ENCODE measurements at regions not wholly inside any gene's neighbourhood (a gene's known extent, or its start where the extent isn't known, plus 50 kb on each side); places are given as distances from the start of the nearest gene placed in this dataset.
A peak's percentile ranks its signal among the peaks of the same experiment; 100 is the strongest.

DNA sequence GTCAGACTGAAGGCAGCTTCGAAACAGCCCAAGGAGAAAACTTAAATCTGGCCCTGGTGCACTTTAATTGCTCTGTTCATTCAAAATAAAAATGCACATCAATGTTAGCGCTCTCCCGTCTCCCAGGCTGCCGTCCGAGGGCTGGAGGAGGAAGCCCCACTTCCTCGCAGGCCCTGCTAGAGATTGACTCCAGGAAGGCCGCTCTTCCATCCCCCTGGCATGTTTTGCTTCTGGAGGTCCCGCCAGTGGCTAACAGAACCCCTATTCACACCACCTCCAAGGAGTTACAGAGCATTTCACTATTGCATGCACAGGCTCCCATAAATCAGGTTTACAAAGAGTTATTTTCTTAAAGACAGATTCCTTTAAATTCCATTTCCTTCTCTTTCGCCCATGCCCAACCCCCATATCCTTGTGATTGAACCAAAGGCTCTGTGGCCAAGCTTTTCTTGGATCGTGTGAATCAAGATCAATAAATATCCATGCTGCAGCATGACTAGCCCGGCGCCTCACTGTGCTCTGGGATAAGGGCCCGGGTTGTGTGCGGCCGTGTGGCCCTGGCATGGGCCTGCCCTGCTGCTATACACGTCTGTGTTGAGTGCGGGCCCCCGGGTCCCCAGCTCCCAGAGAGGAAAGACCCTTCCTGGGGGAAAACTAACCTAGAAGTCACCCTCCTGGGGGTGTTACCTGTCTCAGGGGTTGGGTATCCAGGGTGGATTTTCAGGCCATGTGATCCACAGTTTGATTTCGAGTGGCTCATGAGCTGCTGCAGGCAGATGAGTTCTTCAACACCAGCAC is 118.7 kb upstream of the GDF10 start:
- DNase-seq (ENCODE audit: low read depth, low spot score): no peak
- FAIRE-seq: no peak
- no peaks in the 10 kb centered on the region for H3K9me3 ChIP-seq (ENCODE audit: control insufficient read depth, low read depth, low read length)
- no peaks in the 10 kb centered on the region for H3K79me2 ChIP-seq (ENCODE audit: control insufficient read depth, insufficient read depth, low read length)
- H3K4me2 ChIP-seq (ENCODE audit: control insufficient read depth, extremely low read depth, insufficient read depth, low read depth, low read length): no peak overlapping the region
- peaks cover 3% of the 10 kb centered on the region for H3K9me1 ChIP-seq (ENCODE audit: control insufficient read depth, extremely low read depth, insufficient read depth, low read length)
- no peak for TF ChIP-seq EZH2 (IDR thresholded peaks at IDR 0.05; ENCODE audit: low read length)
- TF ChIP-seq, protein P1, sequence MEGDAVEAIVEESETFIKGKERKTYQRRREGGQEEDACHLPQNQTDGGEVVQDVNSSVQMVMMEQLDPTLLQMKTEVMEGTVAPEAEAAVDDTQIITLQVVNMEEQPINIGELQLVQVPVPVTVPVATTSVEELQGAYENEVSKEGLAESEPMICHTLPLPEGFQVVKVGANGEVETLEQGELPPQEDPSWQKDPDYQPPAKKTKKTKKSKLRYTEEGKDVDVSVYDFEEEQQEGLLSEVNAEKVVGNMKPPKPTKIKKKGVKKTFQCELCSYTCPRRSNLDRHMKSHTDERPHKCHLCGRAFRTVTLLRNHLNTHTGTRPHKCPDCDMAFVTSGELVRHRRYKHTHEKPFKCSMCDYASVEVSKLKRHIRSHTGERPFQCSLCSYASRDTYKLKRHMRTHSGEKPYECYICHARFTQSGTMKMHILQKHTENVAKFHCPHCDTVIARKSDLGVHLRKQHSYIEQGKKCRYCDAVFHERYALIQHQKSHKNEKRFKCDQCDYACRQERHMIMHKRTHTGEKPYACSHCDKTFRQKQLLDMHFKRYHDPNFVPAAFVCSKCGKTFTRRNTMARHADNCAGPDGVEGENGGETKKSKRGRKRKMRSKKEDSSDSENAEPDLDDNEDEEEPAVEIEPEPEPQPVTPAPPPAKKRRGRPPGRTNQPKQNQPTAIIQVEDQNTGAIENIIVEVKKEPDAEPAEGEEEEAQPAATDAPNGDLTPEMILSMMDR (optimal IDR thresholded peaks at IDR 0.05 in 1 of 3, IDR thresholded peaks at IDR 0.05 in 1 of 3, conservative IDR thresholded peaks at IDR 0.05 in 1 of 3; ENCODE audit: extremely low read depth in 1 of 3, insufficient read depth in 2 of 3, low read length in 3 of 3): no peak
- H4K20me1 ChIP-seq (ENCODE audit: control insufficient read depth, extremely low read depth, insufficient read depth, low read length): no peaks in the 10 kb centered on the region
- no peak overlapping the region for H3K27ac ChIP-seq (ENCODE audit: control insufficient read depth, insufficient read depth, low read length)
- peaks cover 11% of the 10 kb centered on the region for H3K27me3 ChIP-seq (ENCODE audit: control insufficient read depth, extremely low read depth, insufficient read depth, low read length)
- H3K9ac ChIP-seq (ENCODE audit: control insufficient read depth, extremely low read depth, insufficient read depth, low read length): no peak overlapping the region
- no peak overlapping the region for H2AFZ ChIP-seq (ENCODE audit: control insufficient read depth, low read length)
- H3K4me3 ChIP-seq (ENCODE audit: control insufficient read depth in 2 of 3, extremely low read depth in 1 of 3, insufficient read depth in 2 of 3, low read depth in 1 of 3, low read length in 3 of 3): no peak overlapping the region
- H3K36me3 ChIP-seq (ENCODE audit: control insufficient read depth in 2 of 2, extremely low read depth in 1 of 2, insufficient read depth in 2 of 2, low read length in 2 of 2): no peaks in the 10 kb centered on the region
- H3K4me1 ChIP-seq (ENCODE audit: control insufficient read depth, extremely low read depth, insufficient read depth, low read length): peaks cover 16% of the 10 kb centered on the region
- dilution Hi-C loops (cut with MboI; ENCODE audit: extremely low pct_ligation_motif_present, low sequenced_read_pairs): no loop called here

DNA sequence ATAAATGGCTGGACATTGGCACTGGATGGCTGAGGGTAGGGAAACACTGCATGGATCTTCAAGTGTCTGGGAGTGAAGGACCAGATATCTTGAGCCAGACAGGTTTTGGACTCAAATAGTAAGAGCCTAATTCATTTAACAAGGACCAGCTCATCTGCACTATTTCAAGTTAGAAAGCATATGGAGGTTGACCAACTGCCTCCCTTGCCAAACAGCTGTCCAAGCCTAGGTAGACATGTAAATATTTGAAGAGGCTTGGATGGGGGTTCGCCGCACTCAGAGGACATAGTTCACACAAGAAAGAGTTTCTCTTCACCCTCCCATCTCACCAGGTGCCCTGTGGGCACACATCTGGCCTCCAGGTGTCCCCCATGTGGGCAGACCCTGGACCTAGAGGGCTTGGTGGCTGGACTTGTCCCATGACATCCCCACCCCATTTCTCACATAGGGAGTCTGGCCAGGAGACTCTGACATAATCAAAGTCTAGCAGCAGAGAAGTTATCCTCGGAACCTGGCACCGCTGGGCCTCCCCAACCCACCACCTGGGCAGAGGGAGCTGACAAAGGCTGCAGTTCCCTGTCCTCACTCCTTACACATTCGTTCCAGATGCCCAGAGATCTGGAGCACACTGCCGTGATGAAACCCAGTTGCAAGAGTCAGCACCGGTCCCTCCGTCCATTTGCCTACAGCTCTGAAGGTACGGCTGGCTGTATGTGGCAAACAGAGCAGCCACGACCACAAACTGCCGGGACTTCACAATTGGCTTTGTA is 116.9 kb upstream of the GDF10 start:
- H3K4me3 ChIP-seq (ENCODE audit: control insufficient read depth in 2 of 3, extremely low read depth in 1 of 3, insufficient read depth in 2 of 3, low read depth in 1 of 3, low read length in 3 of 3): peak overlapping the region in 1 of 3 experiments; percentile 47
- H3K27ac ChIP-seq (ENCODE audit: control insufficient read depth, insufficient read depth, low read length): peak overlapping the region; percentile 76
- no peaks in the 10 kb centered on the region for H3K9me1 ChIP-seq (ENCODE audit: control insufficient read depth, extremely low read depth, insufficient read depth, low read length)
- peak overlapping the region; percentile 93 for H2AFZ ChIP-seq (ENCODE audit: control insufficient read depth, low read length)
- FAIRE-seq: no peak
- H3K27me3 ChIP-seq (ENCODE audit: control insufficient read depth, extremely low read depth, insufficient read depth, low read length): peaks cover 3% of the 10 kb centered on the region
- H3K4me1 ChIP-seq (ENCODE audit: control insufficient read depth, extremely low read depth, insufficient read depth, low read length): peaks cover 20% of the 10 kb centered on the region
- no peaks in the 10 kb centered on the region for H3K9me3 ChIP-seq (ENCODE audit: control insufficient read depth, low read depth, low read length)
- H3K36me3 ChIP-seq (ENCODE audit: control insufficient read depth in 2 of 2, extremely low read depth in 1 of 2, insufficient read depth in 2 of 2, low read length in 2 of 2): no peaks in the 10 kb centered on the region
- peak overlapping the region; percentile 36 for H3K9ac ChIP-seq (ENCODE audit: control insufficient read depth, extremely low read depth, insufficient read depth, low read length)
- H4K20me1 ChIP-seq (ENCODE audit: control insufficient read depth, extremely low read depth, insufficient read depth, low read length): no peaks in the 10 kb centered on the region
- TF ChIP-seq EZH2 (IDR thresholded peaks at IDR 0.05; ENCODE audit: low read length): no peak
- TF ChIP-seq, protein P1 (optimal IDR thresholded peaks at IDR 0.05 in 1 of 3, IDR thresholded peaks at IDR 0.05 in 1 of 3, conservative IDR thresholded peaks at IDR 0.05 in 1 of 3; ENCODE audit: extremely low read depth in 1 of 3, insufficient read depth in 2 of 3, low read length in 3 of 3): no peak
- dilution Hi-C loops (cut with MboI; ENCODE audit: extremely low pct_ligation_motif_present, low sequenced_read_pairs): no loop called here
- H3K79me2 ChIP-seq (ENCODE audit: control insufficient read depth, insufficient read depth, low read length): no peaks in the 10 kb centered on the region
- no peak for DNase-seq (ENCODE audit: low read depth, low spot score)
- peak overlapping the region; percentile 88 for H3K4me2 ChIP-seq (ENCODE audit: control insufficient read depth, extremely low read depth, insufficient read depth, low read depth, low read length)
